ENCODE measurements at regions not wholly inside any gene's neighbourhood (a gene's known extent, or its start where the extent isn't known, plus 50 kb on each side); places are given as distances from the start of the nearest gene placed in this dataset.

DNA sequence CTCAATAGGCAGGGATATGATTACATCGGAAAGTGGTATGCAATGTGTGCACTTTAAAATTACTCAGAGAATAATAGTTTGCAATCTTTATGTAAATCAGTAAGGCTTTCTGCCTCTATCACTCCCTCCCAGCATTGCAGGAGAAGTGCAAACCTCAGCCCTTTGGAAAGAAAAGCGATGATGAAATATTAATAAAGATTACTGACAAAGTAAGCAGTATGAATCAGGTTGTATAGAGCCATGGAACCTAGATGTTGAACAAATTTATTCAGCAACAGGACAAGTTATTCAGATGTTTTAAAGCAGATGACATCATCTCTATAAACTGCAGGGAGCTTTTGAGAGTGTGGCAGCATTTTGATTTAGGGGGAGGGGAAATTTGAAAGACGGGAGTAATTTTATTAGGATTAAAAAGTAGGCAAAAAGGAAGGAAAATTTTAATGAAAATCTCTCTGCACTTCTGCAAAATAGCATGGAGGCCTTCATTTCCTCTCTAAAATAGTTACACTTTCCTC lies 631.7 kb upstream of the GRIA3 start (continued):
- TF ChIP-seq, protein P1, sequence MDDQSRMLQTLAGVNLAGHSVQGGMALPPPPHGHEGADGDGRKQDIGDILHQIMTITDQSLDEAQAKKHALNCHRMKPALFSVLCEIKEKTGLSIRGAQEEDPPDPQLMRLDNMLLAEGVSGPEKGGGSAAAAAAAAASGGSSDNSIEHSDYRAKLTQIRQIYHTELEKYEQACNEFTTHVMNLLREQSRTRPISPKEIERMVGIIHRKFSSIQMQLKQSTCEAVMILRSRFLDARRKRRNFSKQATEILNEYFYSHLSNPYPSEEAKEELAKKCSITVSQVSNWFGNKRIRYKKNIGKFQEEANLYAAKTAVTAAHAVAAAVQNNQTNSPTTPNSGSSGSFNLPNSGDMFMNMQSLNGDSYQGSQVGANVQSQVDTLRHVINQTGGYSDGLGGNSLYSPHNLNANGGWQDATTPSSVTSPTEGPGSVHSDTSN (IDR thresholded peaks at IDR 0.05; ENCODE audit: insufficient replicate concordance, low read depth, low read length): no peak
- TF ChIP-seq REST (IDR thresholded peaks at IDR 0.05; ENCODE audit: low read depth, low read length) (no peak), SRF (IDR thresholded peaks at IDR 0.05; ENCODE audit: low read depth in 2 of 2, low read length in 2 of 2) (no peak), ASH2L (IDR thresholded peaks at IDR 0.05; ENCODE audit: borderline replicate concordance, low read depth) (no peak), BACH1 (IDR thresholded peaks at IDR 0.05; ENCODE audit: borderline replicate concordance) (no peak)
- TF ChIP-seq, protein P2, sequence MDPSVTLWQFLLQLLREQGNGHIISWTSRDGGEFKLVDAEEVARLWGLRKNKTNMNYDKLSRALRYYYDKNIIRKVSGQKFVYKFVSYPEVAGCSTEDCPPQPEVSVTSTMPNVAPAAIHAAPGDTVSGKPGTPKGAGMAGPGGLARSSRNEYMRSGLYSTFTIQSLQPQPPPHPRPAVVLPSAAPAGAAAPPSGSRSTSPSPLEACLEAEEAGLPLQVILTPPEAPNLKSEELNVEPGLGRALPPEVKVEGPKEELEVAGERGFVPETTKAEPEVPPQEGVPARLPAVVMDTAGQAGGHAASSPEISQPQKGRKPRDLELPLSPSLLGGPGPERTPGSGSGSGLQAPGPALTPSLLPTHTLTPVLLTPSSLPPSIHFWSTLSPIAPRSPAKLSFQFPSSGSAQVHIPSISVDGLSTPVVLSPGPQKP (IDR thresholded peaks at IDR 0.05; ENCODE audit: low read depth, low read length): no peak

GRCh38 chrX:122555925-122556324 lies 628.2 kb upstream of the GRIA3 start:
- Histone ChIP-seq H3K79me2 (ENCODE audit: control insufficient read depth, insufficient read depth, low read length) (no peaks in the 10 kb centered on the region), H3K4me2 (ENCODE audit: control insufficient read depth, insufficient read depth) (no peak overlapping the region), H4K20me1 (ENCODE audit: control insufficient read depth, insufficient read depth) (no peaks in the 10 kb centered on the region), H2AFZ (ENCODE audit: control insufficient read depth, low read depth, low read length) (no peak overlapping the region), H3K4me1 (ENCODE audit: control insufficient read depth, insufficient read depth, low read length) (no peaks in the 10 kb centered on the region), H3K36me3 (ENCODE audit: control insufficient read depth in 2 of 2, insufficient read depth in 2 of 2, low read length in 1 of 2) (no peaks in the 10 kb centered on the region), H3K4me3 (no peak overlapping the region), H3K27me3 (replicated peaks in 1 of 2; ENCODE audit: control insufficient read depth in 2 of 2, insufficient read depth in 2 of 2, low read length in 1 of 2) (no peaks in the 10 kb centered on the region), H3K27ac (ENCODE audit: control insufficient read depth, insufficient read depth) (no peak overlapping the region), H3K9me3 (replicated peaks; ENCODE audit: control insufficient read depth, insufficient read depth, low read length) (no peaks in the 10 kb centered on the region; the same call in 2 of the 3 replicates), H3K9ac (ENCODE audit: control insufficient read depth, insufficient read depth, low read length) (no peak overlapping the region)
- BruUV-seq (replicated peaks): no TSS peak
- ChIA-PET POLR2A (no interaction called here), SMC1A (ENCODE audit: uncharacterized antibody, unreplicated experiment) (no interaction called here), RAD21 (ENCODE audit: unreplicated experiment) (no interaction called here), CTCF (no interaction called here)
- intact Hi-C loops (cut with micrococcal nuclease; ENCODE audit: unreplicated experiment) (no loop called here), in situ Hi-C loops (cut with MboI) (no loop called here)
- FAIRE-seq (no peak), ATAC-seq (no peak), DNase-seq (ENCODE audit: low read depth, low spot score) (no peak)
- 14% methylated on average over 2 of the region's 2 CpGs for WGBS (ENCODE audit: insufficient coverage, insufficient replicate concordance, low lambda C conversion rate, missing lambda C conversion rate)
- no peak for TF ChIP-seq SREBF1 (IDR thresholded peaks at IDR 0.05; ENCODE audit: low read length)
- no peak for TF ChIP-seq YBX1 (IDR thresholded peaks at IDR 0.05)
- TF ChIP-seq, protein P3, sequence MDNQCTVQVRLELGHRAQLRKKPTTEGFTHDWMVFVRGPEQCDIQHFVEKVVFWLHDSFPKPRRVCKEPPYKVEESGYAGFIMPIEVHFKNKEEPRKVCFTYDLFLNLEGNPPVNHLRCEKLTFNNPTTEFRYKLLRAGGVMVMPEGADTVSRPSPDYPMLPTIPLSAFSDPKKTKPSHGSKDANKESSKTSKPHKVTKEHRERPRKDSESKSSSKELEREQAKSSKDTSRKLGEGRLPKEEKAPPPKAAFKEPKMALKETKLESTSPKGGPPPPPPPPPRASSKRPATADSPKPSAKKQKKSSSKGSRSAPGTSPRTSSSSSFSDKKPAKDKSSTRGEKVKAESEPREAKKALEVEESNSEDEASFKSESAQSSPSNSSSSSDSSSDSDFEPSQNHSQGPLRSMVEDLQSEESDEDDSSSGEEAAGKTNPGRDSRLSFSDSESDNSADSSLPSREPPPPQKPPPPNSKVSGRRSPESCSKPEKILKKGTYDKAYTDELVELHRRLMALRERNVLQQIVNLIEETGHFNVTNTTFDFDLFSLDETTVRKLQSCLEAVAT (IDR thresholded peaks at IDR 0.05): no peak
- TF ChIP-seq ZNF384 (IDR thresholded peaks at IDR 0.05; ENCODE audit: borderline replicate concordance, low read depth, low read length): no peak
- no peak for TF ChIP-seq DPF2 (IDR thresholded peaks at IDR 0.05)
- no peak for TF ChIP-seq CBX5 (IDR thresholded peaks at IDR 0.05; ENCODE audit: low read depth)
- no peak for TF ChIP-seq FOXK2 (IDR thresholded peaks at IDR 0.05)
- TF ChIP-seq PKNOX1 (IDR thresholded peaks at IDR 0.05): no peak
- TF ChIP-seq STAT1 (conservative IDR thresholded peaks at IDR 0.05): no peak

All from GM12878 (cell line).